Fibroblast of lung (primary cell): ENCODE measurements at regions not wholly inside any gene's neighbourhood (a gene's known extent, or its start where the extent isn't known, plus 50 kb on each side); places are given as distances from the start of the nearest gene placed in this dataset.

Source experiments
- DNase-seq, 2 donors: peaks; one replicate each; pipeline versions ENCODE4 v3.0.0 to v3.0.0-alpha.2; 2010; ENCODE audit warnings: low read depth in 2 of 2
- H2AFZ ChIP-seq: 2 replicates; pipeline ENCODE4 v1.5.1; 2012; ENCODE audit warnings: low read length, control low read depth, inconsistent platforms
- H3K27ac ChIP-seq: 2 replicates; pipeline ENCODE4 v1.5.1; 2011; ENCODE audit warnings: low read length, control low read depth; ENCODE audit not compliant: insufficient read depth
- H3K27me3 ChIP-seq: 2 replicates; pipeline ENCODE4 v1.5.1; 2011; ENCODE audit warnings: mild to moderate bottlenecking, low read length; ENCODE audit not compliant: control insufficient read depth, insufficient read depth
- H3K36me3 ChIP-seq: 2 replicates; pipeline ENCODE4 v1.5.1; 2011; ENCODE audit warnings: low read length; ENCODE audit not compliant: control insufficient read depth, insufficient read depth
- H3K4me1 ChIP-seq: 2 replicates; pipeline ENCODE4 v1.5.1; 2011; ENCODE audit warnings: low read length; ENCODE audit not compliant: control insufficient read depth, insufficient read depth; ENCODE audit errors: extremely low read depth
- H3K4me2 ChIP-seq: 2 replicates; pipeline ENCODE4 v1.5.1; 2011; ENCODE audit warnings: low read length, control low read depth; ENCODE audit not compliant: insufficient read depth; ENCODE audit errors: extremely low read depth
- H3K4me3 ChIP-seq, 4 experiments: fragments of 200-600 bp in 1 of 4; sonication (generic) in 1 of 4; replicated peaks in 1 of 4; 2 replicates each; pipeline ENCODE4 v1.5.1; 2011 to 2016; ENCODE audit warnings: low read length in 4 of 4, low read depth in 3 of 4, mild to moderate bottlenecking in 3 of 4, control low read depth in 2 of 4, inconsistent platforms in 1 of 4, mixed read lengths in 1 of 4; ENCODE audit not compliant: insufficient read depth in 1 of 4; ENCODE audit errors: control extremely low read depth in 1 of 4
- H3K79me2 ChIP-seq: 2 replicates; pipeline ENCODE4 v1.5.1; 2012; ENCODE audit warnings: mild to moderate bottlenecking, low read length, inconsistent platforms; ENCODE audit not compliant: control insufficient read depth, insufficient read depth
- H3K9ac ChIP-seq: 2 replicates; pipeline ENCODE4 v1.5.1; 2011; ENCODE audit warnings: mild to moderate bottlenecking, low read length, control low read depth; ENCODE audit not compliant: insufficient read depth
- H3K9me3 ChIP-seq: 2 replicates; pipeline ENCODE4 v1.5.1; 2012; ENCODE audit warnings: low read depth, low read length; ENCODE audit not compliant: control insufficient read depth, insufficient read depth
- H4K20me1 ChIP-seq: 2 replicates; pipeline ENCODE4 v1.5.1; 2011; ENCODE audit warnings: low read length; ENCODE audit not compliant: control insufficient read depth, insufficient read depth; ENCODE audit errors: extremely low read depth
- CTCF ChIP-seq, 2 donors: IDR thresholded peaks in 1 of 2; conservative IDR thresholded peaks in 1 of 2; 1 replicate in 1 of 2; 2 replicates in 1 of 2; pipeline ENCODE4 v1.5.1; 2011 to 2012; ENCODE audit warnings: low read length in 2 of 2, control low read depth in 1 of 2, inconsistent platforms in 1 of 2, low read depth in 1 of 2, mild to moderate bottlenecking in 1 of 2
- EZH2 ChIP-seq: IDR thresholded peaks from 2 replicates; pipeline ENCODE4 v1.5.1; 2012; ENCODE audit warnings: low read length, control low read depth, mild to moderate bottlenecking; ENCODE audit errors: missing control alignments

DNA sequence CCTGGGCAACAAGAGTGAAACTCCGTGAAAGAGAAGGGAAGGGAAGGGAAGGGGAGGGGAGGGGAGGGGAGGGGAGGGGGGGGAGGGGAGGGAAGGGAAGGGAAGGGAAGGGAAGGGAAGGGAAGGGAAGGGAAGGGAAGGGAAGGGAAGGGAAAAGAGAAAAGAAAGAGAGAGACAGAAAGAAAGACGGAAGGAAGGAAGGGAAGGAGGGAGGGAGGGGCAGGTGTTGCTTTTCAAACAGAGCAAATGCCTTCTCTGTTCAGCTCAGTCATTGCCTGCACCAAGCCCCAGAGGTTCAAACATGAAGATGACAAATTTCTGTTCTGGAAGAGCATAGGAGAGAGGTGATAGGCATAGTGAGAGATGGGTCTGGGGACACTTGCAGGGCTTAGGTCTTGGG is 330.0 kb downstream of the DRD1 start:
- H3K4me2 ChIP-seq = no peak overlapping the region
- no peak for DNase-seq
- no peaks in the 10 kb centered on the region for H3K79me2 ChIP-seq
- H3K9me3 ChIP-seq = no peaks in the 10 kb centered on the region
- no peaks in the 10 kb centered on the region for H4K20me1 ChIP-seq
- H3K4me3 ChIP-seq = no peak overlapping the region
- H2AFZ ChIP-seq = no peak overlapping the region
- H3K27ac ChIP-seq = no peak overlapping the region
- no peak overlapping the region for H3K9ac ChIP-seq
- H3K36me3 ChIP-seq = no peaks in the 10 kb centered on the region
- TF ChIP-seq CTCF (conservative IDR thresholded peaks at IDR 0.05 in 1 of 2, IDR thresholded peaks at IDR 0.05 in 1 of 2; ENCODE audit: low read depth in 1 of 2, low read length in 2 of 2) = no peak
- no peak for TF ChIP-seq EZH2
- H3K4me1 ChIP-seq = no peaks in the 10 kb centered on the region
- no peaks in the 10 kb centered on the region for H3K27me3 ChIP-seq

DNA sequence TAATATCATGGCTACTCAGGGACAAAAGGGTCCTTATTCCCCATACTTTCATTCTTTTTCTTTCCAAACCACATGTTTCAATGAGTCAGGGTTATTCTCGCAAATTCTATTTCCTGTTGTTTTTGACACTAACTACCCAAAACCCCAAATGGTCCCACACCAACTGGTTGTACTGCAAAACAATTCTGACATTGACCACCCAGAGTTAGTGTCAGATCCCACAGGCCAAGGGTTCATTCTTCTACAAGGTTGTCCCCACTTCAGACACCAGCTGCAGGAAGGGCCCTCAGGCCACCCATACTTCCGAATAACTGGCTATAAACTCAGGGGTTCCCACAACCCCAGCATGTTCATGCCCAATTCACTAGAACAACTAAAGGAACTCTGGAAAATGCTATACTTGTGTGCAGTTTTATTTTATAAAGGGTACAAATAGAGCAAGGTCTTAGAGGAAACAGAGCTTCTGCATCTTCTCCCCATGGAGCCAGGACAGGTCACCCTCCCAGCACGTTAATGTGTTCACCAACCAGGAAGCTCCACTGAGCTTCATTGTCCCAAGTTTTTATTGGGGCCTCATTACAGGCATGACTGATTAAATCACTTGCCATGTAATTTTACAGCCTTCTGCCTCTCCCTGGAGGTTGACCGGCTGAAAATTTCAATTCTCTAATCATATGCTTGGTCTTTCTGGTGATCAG is 334.8 kb downstream of the DRD1 start:
- H3K27ac ChIP-seq = no peak overlapping the region

GRCh38 chr5:175107865-175108264 is 336.1 kb downstream of the DRD1 start:
- Histone ChIP-seq H3K9ac (no peak overlapping the region), H3K79me2 (no peaks in the 10 kb centered on the region), H3K4me1 (no peaks in the 10 kb centered on the region), H3K27ac (no peak overlapping the region), H3K9me3 (no peaks in the 10 kb centered on the region), H3K36me3 (no peaks in the 10 kb centered on the region), H3K4me3 (no peak overlapping the region), H4K20me1 (no peaks in the 10 kb centered on the region), H3K27me3 (no peaks in the 10 kb centered on the region), H3K4me2 (no peak overlapping the region), H2AFZ (no peak overlapping the region)
- no peak for DNase-seq
- no peak for TF ChIP-seq EZH2
- no peak for TF ChIP-seq CTCF (conservative IDR thresholded peaks at IDR 0.05 in 1 of 2, IDR thresholded peaks at IDR 0.05 in 1 of 2; ENCODE audit: low read depth in 1 of 2, low read length in 2 of 2)

More for the DNA sequence above, 334.8 kb downstream of the DRD1 start:
- no peaks in the 10 kb centered on the region for H4K20me1 ChIP-seq
- no peak for TF ChIP-seq CTCF (conservative IDR thresholded peaks at IDR 0.05 in 1 of 2, IDR thresholded peaks at IDR 0.05 in 1 of 2; ENCODE audit: low read depth in 1 of 2, low read length in 2 of 2)
- no peak for TF ChIP-seq EZH2
- H3K4me3 ChIP-seq = no peak overlapping the region
- H3K36me3 ChIP-seq = no peaks in the 10 kb centered on the region
- H3K4me2 ChIP-seq = no peak overlapping the region
- H3K4me1 ChIP-seq = no peaks in the 10 kb centered on the region
- H3K27me3 ChIP-seq = no peaks in the 10 kb centered on the region
- no peak for DNase-seq
- H2AFZ ChIP-seq = no peak overlapping the region
- no peaks in the 10 kb centered on the region for H3K9me3 ChIP-seq
- no peak overlapping the region for H3K9ac ChIP-seq
- H3K79me2 ChIP-seq = no peaks in the 10 kb centered on the region
